Liver (tissue), 8 donors: ENCODE measurements at regions not wholly inside any gene's neighbourhood (a gene's known extent, or its start where the extent isn't known, plus 50 kb on each side); places are given as distances from the start of the nearest gene placed in this dataset.

Experiments used
- DNase-seq: peaks from one replicate; pipeline ENCODE4 v3.0.0-alpha.2; 2017; ENCODE audit warnings: low spot score
- H3K27ac ChIP-seq, 2 donors: one replicate each; pipeline ENCODE4 v1.7.0; 2013; ENCODE audit warnings: inconsistent platforms in 2 of 2, low read length in 2 of 2, control low read depth in 1 of 2, low read depth in 1 of 2, mild to moderate bottlenecking in 1 of 2
- H3K27me3 ChIP-seq, 4 donors: one replicate each; pipeline versions ENCODE4 v1.6.1 to v1.7.0; 2013; ENCODE audit warnings: low read length in 3 of 4, inconsistent platforms in 1 of 4, mild to moderate bottlenecking in 1 of 4, moderate library complexity in 1 of 4; ENCODE audit not compliant: control insufficient read depth in 4 of 4, insufficient read depth in 4 of 4
- H3K36me3 ChIP-seq, 4 donors: one replicate each; pipeline versions ENCODE4 v1.6.1 to v1.7.0; 2013; ENCODE audit warnings: low read length in 3 of 4, mild to moderate bottlenecking in 3 of 4, low read depth in 1 of 4, moderate library complexity in 1 of 4; ENCODE audit not compliant: control insufficient read depth in 4 of 4, insufficient read depth in 3 of 4
- H3K4me1 ChIP-seq, 4 donors: one replicate each; pipeline versions ENCODE4 v1.6.1 to v1.7.0; 2013; ENCODE audit warnings: low read length in 3 of 4, mild to moderate bottlenecking in 3 of 4, moderate library complexity in 1 of 4; ENCODE audit not compliant: control insufficient read depth in 4 of 4, insufficient read depth in 4 of 4
- H3K4me3 ChIP-seq, 3 donors: one replicate each; pipeline versions ENCODE4 v1.6.1 to v1.7.0; 2013; ENCODE audit warnings: low read length in 3 of 3, control low read depth in 1 of 3, low read depth in 1 of 3, mild to moderate bottlenecking in 1 of 3
- H3K9ac ChIP-seq, 2 donors: one replicate each; pipeline ENCODE4 v1.7.0; 2013; ENCODE audit warnings: low read length in 2 of 2, mild to moderate bottlenecking in 2 of 2, moderate library complexity in 2 of 2, control low read depth in 1 of 2, low read depth in 1 of 2
- H3K9me3 ChIP-seq, 4 donors: one replicate each; pipeline versions ENCODE4 v1.6.1 to v1.7.0; 2013; ENCODE audit warnings: low read length in 3 of 4; ENCODE audit not compliant: control insufficient read depth in 4 of 4
- ATF3 ChIP-seq: IDR thresholded peaks from 2 replicates; pipeline ENCODE4 v1.6.1; 2016; ENCODE audit warnings: antibody characterized with exemption
- CTCF ChIP-seq: fragments of 150-350 bp; IDR thresholded peaks from 2 replicates; pipeline ENCODE4 v1.5.1; 2017; ENCODE audit warnings: improper control_type of control experiment, low read depth, low read length; ENCODE audit not compliant: missing input control
- EGR1 ChIP-seq, 2 donors: IDR thresholded peaks; 2 replicates each; pipeline ENCODE4 v1.6.1; 2016 to 2018; ENCODE audit warnings: antibody characterized with exemption in 2 of 2, low read depth in 2 of 2
- FOXA1 ChIP-seq: IDR thresholded peaks from 2 replicates; pipeline ENCODE4 v1.6.1; 2016; ENCODE audit warnings: antibody characterized with exemption
- FOXA2 ChIP-seq: IDR thresholded peaks from 2 replicates; pipeline ENCODE4 v1.6.1; 2016; ENCODE audit warnings: antibody characterized with exemption
- GABPA ChIP-seq, 2 donors: IDR thresholded peaks in 1 of 2; conservative IDR thresholded peaks in 1 of 2; 2 replicates each; pipeline ENCODE4 v1.6.1; 2016; ENCODE audit warnings: antibody characterized with exemption in 2 of 2, mild to moderate bottlenecking in 1 of 2, moderate library complexity in 1 of 2
- HNF4A ChIP-seq, 2 donors: conservative IDR thresholded peaks; 2 replicates each; pipeline ENCODE4 v1.6.1; 2016; ENCODE audit warnings: antibody characterized with exemption in 2 of 2, mild to moderate bottlenecking in 2 of 2
- HNF4G ChIP-seq: IDR thresholded peaks from 2 replicates; pipeline ENCODE4 v1.6.1; 2016; ENCODE audit warnings: antibody characterized with exemption
- JUND ChIP-seq, 2 donors: IDR thresholded peaks; 2 replicates each; pipeline ENCODE4 v1.6.1; 2016; ENCODE audit warnings: antibody characterized with exemption in 2 of 2
- MAX ChIP-seq: IDR thresholded peaks from 2 replicates; pipeline ENCODE4 v1.6.1; 2016; ENCODE audit warnings: antibody characterized with exemption
- NR2F2 ChIP-seq: IDR thresholded peaks from 2 replicates; pipeline ENCODE4 v1.6.1; 2016; ENCODE audit warnings: antibody characterized with exemption
- RXRA ChIP-seq, 2 donors: IDR thresholded peaks; 2 replicates each; pipeline ENCODE4 v1.6.1; 2017 to 2018; ENCODE audit warnings: antibody characterized with exemption in 2 of 2, mild to moderate bottlenecking in 1 of 2
- SP1 ChIP-seq: IDR thresholded peaks from 2 replicates; pipeline ENCODE4 v1.6.1; 2018; ENCODE audit warnings: antibody characterized with exemption, mild to moderate bottlenecking
- TAF1 ChIP-seq: conservative IDR thresholded peaks from 2 replicates; pipeline ENCODE4 v1.6.1; 2016; ENCODE audit warnings: antibody characterized with exemption, mild to moderate bottlenecking
- YY1 ChIP-seq: IDR thresholded peaks from 2 replicates; pipeline ENCODE4 v1.6.1; 2016; ENCODE audit warnings: antibody characterized with exemption, mild to moderate bottlenecking
- ZBTB33 ChIP-seq: IDR thresholded peaks from 2 replicates; pipeline ENCODE4 v1.6.1; 2016; ENCODE audit warnings: antibody characterized with exemption
- WGBS: extraction: QIAGEN DNeasy Blood & Tissue Kit; methylation state at CpG from one replicate; pipeline ENCODE4 v1.1.7; 2013; 5-methylcytosine and 5-hydroxymethylcytosine counted together
- donor health status: healthy.
- donor health status: healthy.
- donor health status: healthy.
- donor health status: healthy.
- donor health status: healthy.

DNA sequence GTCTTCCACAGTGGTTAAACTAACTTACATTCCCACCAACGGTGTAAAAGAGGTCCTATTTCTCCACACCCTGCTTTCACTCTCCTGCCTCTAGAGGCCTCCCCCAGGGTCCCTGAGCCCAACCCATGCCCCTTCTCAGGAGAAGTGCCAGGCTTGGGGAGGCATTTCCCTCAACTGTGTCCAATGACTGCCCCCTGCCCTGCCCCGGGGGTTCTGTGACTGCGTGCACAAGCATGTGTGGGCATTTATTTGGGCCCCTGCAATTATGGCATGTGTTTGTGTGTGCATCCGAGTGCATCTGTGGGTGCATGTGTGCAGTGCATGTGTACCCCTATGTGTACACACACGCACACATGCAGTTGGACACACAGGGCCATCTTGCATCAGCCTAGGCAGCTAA is 57.3 kb downstream of the INHBB start:
- Histone ChIP-seq H3K9me3 (no peaks in the 10 kb centered on the region), H3K27ac (no peak overlapping the region), H3K9ac (no peak overlapping the region), H3K4me3 (no peak overlapping the region), H3K36me3 (no peaks in the 10 kb centered on the region), H3K27me3 (no peaks in the 10 kb centered on the region), H3K4me1 (no peaks in the 10 kb centered on the region)
- WGBS: 89% methylated on average over 5 of the region's 5 CpGs
- TF ChIP-seq GABPA (IDR thresholded peaks at IDR 0.05 in 1 of 2, conservative IDR thresholded peaks at IDR 0.05 in 1 of 2) (no peak), FOXA1 (no peak), TAF1 (no peak), JUND (IDR thresholded peaks at IDR 0.05) (no peak), YY1 (no peak), HNF4G (no peak), NR2F2 (no peak), ATF3 (no peak), MAX (no peak), FOXA2 (no peak), ZBTB33 (no peak), EGR1 (IDR thresholded peaks at IDR 0.05; ENCODE audit: low read depth in 2 of 2) (no peak)
- DNase-seq: peak; percentile 26

DNA sequence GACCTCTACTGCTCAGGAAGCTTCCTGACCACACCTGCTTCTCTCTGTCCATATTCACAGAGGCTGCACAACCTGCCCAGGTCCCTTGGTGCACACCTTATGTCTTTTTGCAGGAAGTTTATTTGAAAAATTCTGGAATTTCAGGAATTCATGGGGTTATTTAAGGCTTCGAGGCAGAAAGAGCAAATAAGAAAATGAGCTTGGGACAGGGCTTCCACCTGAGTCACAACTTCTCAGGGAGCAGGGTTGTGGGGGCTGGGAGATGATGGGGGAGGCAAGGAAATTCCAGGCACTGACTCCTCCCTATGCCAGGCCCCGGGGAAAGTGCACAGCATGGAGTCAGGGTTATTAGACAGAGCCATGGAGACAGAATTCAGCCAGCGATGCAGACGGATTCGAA is 57.7 kb downstream of the INHBB start:
- 92% methylated on average over 5 of the region's 5 CpGs for WGBS
- DNase-seq: peak; percentile 0
- Histone ChIP-seq H3K9me3 (peaks cover 0 to 4% (median 0%) of the 10 kb centered on the region in 4 donors), H3K27me3 (no peaks in the 10 kb centered on the region), H3K9ac (no peak overlapping the region), H3K36me3 (no peaks in the 10 kb centered on the region), H3K27ac (no peak overlapping the region), H3K4me3 (no peak overlapping the region), H3K4me1 (no peaks in the 10 kb centered on the region)
- TF ChIP-seq HNF4A (conservative IDR thresholded peaks at IDR 0.05) (no peak), SP1 (no peak), GABPA (IDR thresholded peaks at IDR 0.05 in 1 of 2, conservative IDR thresholded peaks at IDR 0.05 in 1 of 2) (no peak), RXRA (IDR thresholded peaks at IDR 0.05) (no peak), FOXA2 (no peak), EGR1 (IDR thresholded peaks at IDR 0.05; ENCODE audit: low read depth in 2 of 2) (no peak), CTCF (no peak), MAX (no peak), JUND (IDR thresholded peaks at IDR 0.05) (no peak), ZBTB33 (no peak), YY1 (no peak)
